ENCODE measurements at regions not wholly inside any gene's neighbourhood (a gene's known extent, or its start where the extent isn't known, plus 50 kb on each side); places are given as distances from the start of the nearest gene placed in this dataset.

- Histone ChIP-seq H3K27me3 (no peaks in the 10 kb centered on the region), H3K4me3 (no peak overlapping the region), H3K4me1 (no peaks in the 10 kb centered on the region), H3K9me3 (peaks cover 0 to 13% of the 10 kb centered on the region in 2 donors), H3K36me3 (no peaks in the 10 kb centered on the region), H3K27ac (no peak overlapping the region)
- TF ChIP-seq POLR2A (IDR thresholded peaks at IDR 0.05) = no peak
- no peak for TF ChIP-seq POLR2AphosphoS5 (IDR thresholded peaks at IDR 0.05)
- no peak for TF ChIP-seq CTCF (IDR thresholded peaks at IDR 0.05)
- no peak for DNase-seq (ENCODE audit: low spot score in 2 of 2)
- intact Hi-C loops (cut with DNase I; ENCODE audit: low total_unique reads) = no loop called here
These were observed 97.2 kb downstream of the GLRX3 start for GRCh38 chr10:130233426-130233825.

GRCh38 chr10:130234171-130234965 lies 98.2 kb downstream of the GLRX3 start:
- TF ChIP-seq POLR2AphosphoS5 (IDR thresholded peaks at IDR 0.05) = no peak
- no peak for TF ChIP-seq CTCF (IDR thresholded peaks at IDR 0.05)
- TF ChIP-seq POLR2A (IDR thresholded peaks at IDR 0.05) = no peak
- no peaks in the 10 kb centered on the region for H3K36me3 ChIP-seq
- no peaks in the 10 kb centered on the region for H3K4me1 ChIP-seq
- no peaks in the 10 kb centered on the region for H3K27me3 ChIP-seq
- peaks cover 0 to 5% of the 10 kb centered on the region in 2 donors for H3K9me3 ChIP-seq
- intact Hi-C loops (cut with DNase I; ENCODE audit: low total_unique reads) = no loop called here
- DNase-seq (ENCODE audit: low spot score in 2 of 2) = no peak
- no peak overlapping the region for H3K27ac ChIP-seq
- H3K4me3 ChIP-seq = no peak overlapping the region

DNA sequence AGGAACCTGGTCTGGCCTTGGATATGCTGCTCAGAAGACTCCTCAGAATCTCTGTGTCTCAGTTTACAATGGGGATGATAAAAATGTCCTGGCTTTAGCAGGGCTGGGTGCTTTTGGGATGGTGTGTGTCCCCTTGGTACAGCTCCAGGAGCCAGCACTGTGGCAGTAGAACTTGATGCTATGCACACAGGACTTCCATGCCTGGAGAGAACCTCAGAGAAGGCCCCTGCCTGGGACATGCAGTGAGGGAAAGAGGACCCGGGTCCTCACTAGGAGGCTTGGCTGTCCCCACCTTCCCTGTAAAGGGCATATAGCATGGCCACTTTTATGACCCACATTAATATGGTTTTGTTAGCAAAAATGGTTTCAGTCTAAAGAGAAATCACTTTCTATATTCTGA lies 100.5 kb downstream of the GLRX3 start:
- no peak for DNase-seq (ENCODE audit: low spot score in 2 of 2)
- intact Hi-C loops (cut with DNase I; ENCODE audit: low total_unique reads) = no loop called here
- Histone ChIP-seq H3K27ac (no peak overlapping the region), H3K9me3 (peaks cover 0 to 17% of the 10 kb centered on the region in 2 donors), H3K4me1 (no peaks in the 10 kb centered on the region), H3K36me3 (peaks cover 4% of the 10 kb centered on the region), H3K27me3 (no peaks in the 10 kb centered on the region), H3K4me3 (no peak overlapping the region)
- no peak for TF ChIP-seq CTCF (IDR thresholded peaks at IDR 0.05)
- no peak for TF ChIP-seq POLR2AphosphoS5 (IDR thresholded peaks at IDR 0.05)
- TF ChIP-seq POLR2A (IDR thresholded peaks at IDR 0.05) = no peak

DNA sequence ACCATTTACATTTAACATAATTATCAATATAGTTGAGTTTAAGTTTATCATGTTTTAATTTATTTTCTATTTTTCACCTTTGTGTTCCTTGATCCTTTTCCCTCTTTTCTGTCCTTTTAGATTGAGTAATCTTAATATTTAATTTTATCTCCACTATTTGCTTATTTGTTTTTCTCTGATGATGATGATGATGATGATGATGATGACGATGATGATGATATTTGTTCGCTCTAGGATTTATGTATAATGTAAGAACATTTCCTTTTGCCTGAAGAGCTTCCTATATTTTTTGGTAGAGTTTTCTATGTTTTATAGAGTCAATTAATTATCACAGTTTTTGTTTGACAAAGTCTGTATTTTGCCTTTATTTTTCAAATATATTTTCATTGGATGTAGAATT lies 104.2 kb downstream of the GLRX3 start:
- Histone ChIP-seq H3K36me3 (peaks cover 4% of the 10 kb centered on the region), H3K27me3 (peaks cover 0 to 4% of the 10 kb centered on the region in 2 donors), H3K27ac (no peak overlapping the region), H3K4me3 (no peak overlapping the region), H3K9me3 (peaks cover 6 to 23% of the 10 kb centered on the region in 2 donors), H3K4me1 (no peaks in the 10 kb centered on the region)
- no peak for TF ChIP-seq CTCF (IDR thresholded peaks at IDR 0.05)
- no peak for TF ChIP-seq POLR2AphosphoS5 (IDR thresholded peaks at IDR 0.05)
- TF ChIP-seq POLR2A (IDR thresholded peaks at IDR 0.05) = no peak
- intact Hi-C loops (cut with DNase I; ENCODE audit: low total_unique reads) = no loop called here
- no peak for DNase-seq (ENCODE audit: low spot score in 2 of 2)

GRCh38 chr10:130242513-130242912 lies 106.3 kb downstream of the GLRX3 start:
- Histone ChIP-seq H3K27me3 (peaks cover 0 to 4% of the 10 kb centered on the region in 2 donors), H3K9me3 (peaks cover 6 to 23% of the 10 kb centered on the region in 2 donors), H3K27ac (no peak overlapping the region), H3K36me3 (peaks cover 4% of the 10 kb centered on the region), H3K4me3 (no peak overlapping the region), H3K4me1 (no peaks in the 10 kb centered on the region)
- intact Hi-C loops (cut with DNase I; ENCODE audit: low total_unique reads) = no loop called here
- no peak for DNase-seq (ENCODE audit: low spot score in 2 of 2)
- TF ChIP-seq POLR2A (IDR thresholded peaks at IDR 0.05) (no peak), CTCF (IDR thresholded peaks at IDR 0.05) (no peak), POLR2AphosphoS5 (IDR thresholded peaks at IDR 0.05) (no peak)
